ENCODE measurements at regions not wholly inside any gene's neighbourhood (a gene's known extent, or its start where the extent isn't known, plus 50 kb on each side); places are given as distances from the start of the nearest gene placed in this dataset.

- H3K9me3 ChIP-seq, result no peaks in the 10 kb centered on the region
- intact Hi-C loops (cut with DNase I), result loop anchor here (10.0 kb wide), 1 partner anchor 204 kb away; the partner anchor contains the start of gene BAMBI
- 82% methylated on average over 5 of the region's 5 CpGs for WGBS
These were observed 201.1 kb downstream of the BAMBI start for GRCh38 chr10:28878236-28878970.

GRCh38 chr10:28879246-28879645, 201.9 kb downstream of the BAMBI start:
- Histone ChIP-seq H3K27me3 (no peaks in the 10 kb centered on the region), H3K27ac (replicated peaks in 1 of 4) (peak overlapping the region in 1 of 4 donors; percentile 57)
- intact Hi-C loops (cut with DNase I), result loop anchor here (10.0 kb wide), 1 partner anchor 204 kb away; the partner anchor contains the start of gene BAMBI

More at GRCh38 chr10:28878236-28878970, 201.1 kb downstream of the BAMBI start:
- Histone ChIP-seq H3K27ac (replicated peaks in 1 of 4) (no peak overlapping the region), H3K36me3 (no peaks in the 10 kb centered on the region), H3K4me1 (peaks cover 14 to 19% (median 15%) of the 10 kb centered on the region in 4 donors), H3K4me3 (no peak overlapping the region), H3K27me3 (no peaks in the 10 kb centered on the region)
- peak; percentile 50 for DNase-seq (ENCODE audit: extremely low spot score)
- no peak for TF ChIP-seq POLR2AphosphoS5 (IDR thresholded peaks at IDR 0.05)
- no peak for TF ChIP-seq POLR2A (IDR thresholded peaks at IDR 0.05; ENCODE audit: low read depth)
- TF ChIP-seq CTCF (IDR thresholded peaks at IDR 0.05), result no peak
- no peak for TF ChIP-seq EP300 (IDR thresholded peaks at IDR 0.05)

GRCh38 chr10:28879875-28880682, 202.8 kb downstream of the BAMBI start:
- peaks cover 14 to 19% (median 15%) of the 10 kb centered on the region in 4 donors for H3K4me1 ChIP-seq
- H3K9me3 ChIP-seq, result no peaks in the 10 kb centered on the region
- H3K27ac ChIP-seq (replicated peaks in 1 of 4), result peak overlapping the region; percentile 23 to 57 (median 32)
- TF ChIP-seq EP300 (IDR thresholded peaks at IDR 0.05) (no peak), CTCF (IDR thresholded peaks at IDR 0.05) (no peak), POLR2AphosphoS5 (IDR thresholded peaks at IDR 0.05) (no peak), POLR2A (IDR thresholded peaks at IDR 0.05; ENCODE audit: low read depth) (no peak)
- intact Hi-C loops (cut with DNase I), result loop anchor here (10.0 kb wide), 1 partner anchor 205 kb away; the partner anchor contains the start of gene BAMBI
- peak overlapping the region in 1 of 4 donors; percentile 22 for H3K4me3 ChIP-seq
- H3K27me3 ChIP-seq, result no peaks in the 10 kb centered on the region
- peak; percentile 64 for DNase-seq (ENCODE audit: extremely low spot score)
- 43% methylated on average over 16 of the region's 16 CpGs for WGBS
- H3K36me3 ChIP-seq, result no peaks in the 10 kb centered on the region

More at GRCh38 chr10:28879246-28879645, 201.9 kb downstream of the BAMBI start:
- Histone ChIP-seq H3K4me3 (no peak overlapping the region), H3K36me3 (no peaks in the 10 kb centered on the region), H3K4me1 (peaks cover 14 to 19% (median 15%) of the 10 kb centered on the region in 4 donors), H3K9me3 (no peaks in the 10 kb centered on the region)
- no peak for DNase-seq (ENCODE audit: extremely low spot score)
- TF ChIP-seq POLR2AphosphoS5 (IDR thresholded peaks at IDR 0.05) (no peak), CTCF (IDR thresholded peaks at IDR 0.05) (no peak), EP300 (IDR thresholded peaks at IDR 0.05) (no peak), POLR2A (IDR thresholded peaks at IDR 0.05; ENCODE audit: low read depth) (no peak)

GRCh38 chr10:28880683-28880950, 203.3 kb downstream of the BAMBI start:
- Histone ChIP-seq H3K36me3 (no peaks in the 10 kb centered on the region), H3K27me3 (no peaks in the 10 kb centered on the region), H3K9me3 (no peaks in the 10 kb centered on the region), H3K4me3 (no peak overlapping the region), H3K27ac (replicated peaks in 1 of 4) (no peak overlapping the region), H3K4me1 (peaks cover 14 to 19% (median 15%) of the 10 kb centered on the region in 4 donors)
- 62% methylated on average over 3 of the region's 3 CpGs for WGBS
- DNase-seq (ENCODE audit: extremely low spot score), result no peak
- no peak for TF ChIP-seq CTCF (IDR thresholded peaks at IDR 0.05)
- TF ChIP-seq EP300 (IDR thresholded peaks at IDR 0.05), result no peak
- TF ChIP-seq POLR2AphosphoS5 (IDR thresholded peaks at IDR 0.05), result no peak
- TF ChIP-seq POLR2A (IDR thresholded peaks at IDR 0.05; ENCODE audit: low read depth), result no peak
- intact Hi-C loops (cut with DNase I), result no loop called here
